GM12892 (cell line): ENCODE measurements at regions not wholly inside any gene's neighbourhood (a gene's known extent, or its start where the extent isn't known, plus 50 kb on each side); places are given as distances from the start of the nearest gene placed in this dataset.

Experiments
- POLR2A ChIP-seq: IDR thresholded peaks from 2 replicates; pipeline ENCODE4 v1.6.1; 2011; ENCODE audit warnings: low read depth, low read length, control low read depth
- POLR2AphosphoS5 ChIP-seq: IDR thresholded peaks from 2 replicates; pipeline ENCODE4 v1.6.1; 2011; ENCODE audit warnings: low read depth, low read length, control low read depth
- TAF1 ChIP-seq: IDR thresholded peaks from 2 replicates; pipeline ENCODE4 v1.6.1; 2011; ENCODE audit warnings: low read depth, mild to moderate bottlenecking, control low read depth, low read length, borderline replicate concordance

DNA sequence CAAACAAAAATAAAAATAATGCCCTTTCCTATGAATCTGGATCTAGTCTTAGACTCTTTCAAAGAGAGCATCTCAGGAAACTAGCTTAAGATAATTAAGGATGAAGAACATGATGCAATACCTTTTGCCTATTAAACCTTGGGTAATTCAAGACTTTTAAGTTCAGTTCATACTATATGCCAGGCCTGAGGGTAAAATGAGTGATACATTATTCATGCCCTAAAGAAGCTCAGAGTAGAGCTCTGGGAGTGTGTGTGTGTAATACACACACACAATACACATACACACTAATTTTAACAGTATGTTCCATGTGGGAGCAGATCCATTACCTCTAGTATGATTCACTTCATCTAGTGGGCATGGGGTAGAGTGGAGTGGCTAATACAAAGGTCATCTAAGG, 651.4 kb upstream of the CHORDC1 start:
- no peak for TF ChIP-seq POLR2A
- TF ChIP-seq POLR2AphosphoS5, result no peak
- no peak for TF ChIP-seq TAF1
